ENCODE measurements at regions not wholly inside any gene's neighbourhood (a gene's known extent, or its start where the extent isn't known, plus 50 kb on each side); places are given as distances from the start of the nearest gene placed in this dataset.

GRCh38 chr1:58155418-58156123 is 391.0 kb downstream of the OMA1 start:
- FAIRE-seq (no peak), DNase-seq (ENCODE audit: low spot score in 2 of 2) (no peak)

GRCh38 chr1:58154256-58154655 is 392.3 kb downstream of the OMA1 start:
- no peak for FAIRE-seq
- DNase-seq (ENCODE audit: low spot score in 2 of 2): no peak

- no peak for FAIRE-seq
- DNase-seq (ENCODE audit: low spot score in 2 of 2): no peak
Measured at GRCh38 chr1:58152697-58153096, 393.8 kb downstream of the OMA1 start.

- DNase-seq (ENCODE audit: low spot score in 2 of 2) (no peak), FAIRE-seq (no peak)
Measured at GRCh38 chr1:58149271-58149812, 397.2 kb downstream of the OMA1 start.

- no peak for DNase-seq (ENCODE audit: low spot score in 2 of 2)
- no peak for FAIRE-seq
Measured at GRCh38 chr1:58144698-58145270, 401.7 kb downstream of the OMA1 start.

GRCh38 chr1:58143972-58144697 is 402.4 kb downstream of the OMA1 start:
- no peak for FAIRE-seq
- DNase-seq (ENCODE audit: low spot score in 2 of 2): no peak

- no peak for DNase-seq (ENCODE audit: low spot score in 2 of 2)
- FAIRE-seq: no peak
Measured at GRCh38 chr1:58136387-58136786, 410.1 kb downstream of the OMA1 start.

- FAIRE-seq (no peak), DNase-seq (ENCODE audit: low spot score in 2 of 2) (no peak)
Measured at GRCh38 chr1:58135821-58136321, 410.7 kb downstream of the OMA1 start.

- DNase-seq (ENCODE audit: low spot score in 2 of 2) (no peak), FAIRE-seq (no peak)
Measured at GRCh38 chr1:58133562-58133961, 413.0 kb downstream of the OMA1 start.

GRCh38 chr1:58123051-58123450 is 423.5 kb downstream of the OMA1 start:
- no peak for FAIRE-seq
- DNase-seq (ENCODE audit: low spot score in 2 of 2): no peak

GRCh38 chr1:58119971-58120370 is 426.6 kb downstream of the OMA1 start:
- FAIRE-seq (no peak), DNase-seq (ENCODE audit: low spot score in 2 of 2) (no peak)

GRCh38 chr1:58116284-58116683 is 430.2 kb downstream of the OMA1 start:
- no peak for DNase-seq (ENCODE audit: low spot score in 2 of 2)
- no peak for FAIRE-seq

- FAIRE-seq: no peak
Measured at GRCh38 chr1:58109646-58110200, 436.8 kb downstream of the OMA1 start.

GRCh38 chr1:58108783-58109182 is 437.7 kb downstream of the OMA1 start:
- FAIRE-seq: no peak
- no peak for DNase-seq (ENCODE audit: low spot score in 2 of 2)

More at GRCh38 chr1:58109646-58110200, 436.8 kb downstream of the OMA1 start:
- no peak for DNase-seq (ENCODE audit: low spot score in 2 of 2)

GRCh38 chr1:58107943-58108342 is 438.6 kb downstream of the OMA1 start:
- DNase-seq (ENCODE audit: low spot score in 2 of 2) (no peak), FAIRE-seq (no peak)

- FAIRE-seq: no peak
- no peak for DNase-seq (ENCODE audit: low spot score in 2 of 2)
Measured at GRCh38 chr1:58104960-58105359, 441.6 kb downstream of the OMA1 start.

- FAIRE-seq (no peak), DNase-seq (ENCODE audit: low spot score in 2 of 2) (no peak)
Measured at GRCh38 chr1:58096714-58097113, 449.8 kb downstream of the OMA1 start.

GRCh38 chr1:58095183-58095582 is 451.3 kb downstream of the OMA1 start:
- no peak for DNase-seq (ENCODE audit: low spot score in 2 of 2)
- FAIRE-seq: no peak

- DNase-seq (ENCODE audit: low spot score in 2 of 2) (no peak), FAIRE-seq (no peak)
Measured at GRCh38 chr1:58094221-58094620, 452.3 kb downstream of the OMA1 start.

GRCh38 chr1:58090640-58091039 is 455.9 kb downstream of the OMA1 start:
- DNase-seq (ENCODE audit: low spot score in 2 of 2): no peak
- no peak for FAIRE-seq
